Mucosa of gallbladder (tissue), 1 donor: ENCODE measurements at regions not wholly inside any gene's neighbourhood (a gene's known extent, or its start where the extent isn't known, plus 50 kb on each side); places are given as distances from the start of the nearest gene placed in this dataset.
A peak's percentile ranks its signal among the peaks of the same experiment; 100 is the strongest.
"Not testable (repeated sequence)": the region's sequence is repeated elsewhere in the genome, so short reads cannot be mapped to it uniquely, and the experiment has no call there.

Experiments used
- DNase-seq: peaks from one replicate; pipeline ENCODE4 v3.0.0-alpha.2; 2020; ENCODE audit warnings: low spot score
- donor health status: DM: no; HTN: no; CAD: no.

- no peak for DNase-seq
Measured at GRCh38 chr6:69623357-69623756, 173.5 kb downstream of the LMBRD1 start.

GRCh38 chr6:69622924-69623323 lies 173.9 kb downstream of the LMBRD1 start:
- DNase-seq, result no peak

- DNase-seq, result no peak
Measured at GRCh38 chr6:69622230-69622629, 174.6 kb downstream of the LMBRD1 start.

- no peak for DNase-seq
Measured at GRCh38 chr6:69617163-69617562, 179.6 kb downstream of the LMBRD1 start.

GRCh38 chr6:69609836-69610472 lies 186.9 kb downstream of the LMBRD1 start:
- no peak for DNase-seq

- DNase-seq, result no peak
Measured at GRCh38 chr6:69601132-69601531, 195.7 kb downstream of the LMBRD1 start.

- DNase-seq, result no peak
Measured at GRCh38 chr6:69594405-69594804, 202.4 kb downstream of the LMBRD1 start.

GRCh38 chr6:69593706-69594105 lies 203.1 kb downstream of the LMBRD1 start:
- DNase-seq, result no peak

GRCh38 chr6:69589626-69590025 lies 207.2 kb downstream of the LMBRD1 start:
- DNase-seq, result no peak

- peak; percentile 32 for DNase-seq
Measured at GRCh38 chr6:69584913-69585729, 211.7 kb downstream of the LMBRD1 start.

GRCh38 chr6:69584536-69584912 lies 212.3 kb downstream of the LMBRD1 start:
- peak; percentile 13 for DNase-seq

GRCh38 chr6:69581581-69581980 lies 215.2 kb downstream of the LMBRD1 start:
- DNase-seq, result no peak

- no peak for DNase-seq
Measured at GRCh38 chr6:69580706-69581105, 216.1 kb downstream of the LMBRD1 start.

GRCh38 chr6:69578361-69578890 lies 218.4 kb downstream of the LMBRD1 start:
- no peak for DNase-seq

GRCh38 chr6:69571234-69571633 lies 225.6 kb downstream of the LMBRD1 start:
- no peak for DNase-seq

- no peak for DNase-seq
Measured at GRCh38 chr6:69570106-69570505, 226.7 kb downstream of the LMBRD1 start.

GRCh38 chr6:69560597-69560996 lies 236.2 kb downstream of the LMBRD1 start:
- DNase-seq, result not testable (repeated sequence)

GRCh38 chr6:69555088-69555638 lies 241.6 kb downstream of the LMBRD1 start:
- no peak for DNase-seq

GRCh38 chr6:69542494-69542893 lies 254.3 kb downstream of the LMBRD1 start:
- no peak for DNase-seq

GRCh38 chr6:69527921-69528476 lies 268.8 kb downstream of the LMBRD1 start:
- no peak for DNase-seq

GRCh38 chr6:69515480-69515879 lies 281.3 kb downstream of the LMBRD1 start:
- not testable (repeated sequence) for DNase-seq

GRCh38 chr6:69494595-69494994 lies 302.2 kb downstream of the LMBRD1 start:
- no peak for DNase-seq

- DNase-seq, result no peak
Measured at GRCh38 chr6:69489970-69490369, 306.8 kb downstream of the LMBRD1 start.
